Testis (tissue), 2 donors: ENCODE measurements at regions not wholly inside any gene's neighbourhood (a gene's known extent, or its start where the extent isn't known, plus 50 kb on each side); places are given as distances from the start of the nearest gene placed in this dataset.

Experiments
- DNase-seq: peaks from one replicate; pipeline ENCODE4 v3.0.0-alpha.2; 2019
- H3K27ac ChIP-seq, 2 donors: fragments of 200-600 bp; sonication (generic); one replicate each; pipeline ENCODE4 v1.5.1; 2019
- H3K27me3 ChIP-seq: fragments of 200-600 bp; sonication (generic); one replicate; pipeline ENCODE4 v1.5.1; 2019
- H3K36me3 ChIP-seq: fragments of 200-600 bp; sonication (generic); one replicate; pipeline ENCODE4 v1.5.1; 2017; ENCODE audit warnings: low read depth; ENCODE audit errors: missing control alignments
- H3K4me1 ChIP-seq: fragments of 200-600 bp; sonication (generic); one replicate; pipeline ENCODE4 v1.5.1; 2019
- H3K4me3 ChIP-seq, 2 donors: fragments of 200-600 bp; sonication (generic); one replicate each; pipeline ENCODE4 v1.5.1; 2017 to 2019
- H3K9me3 ChIP-seq: fragments of 200-600 bp; sonication (generic); one replicate; pipeline ENCODE4 v1.5.1; 2017
- CTCF ChIP-seq, 3 experiments: fragments of 450-650 bp in 2 of 3; fragments of 200-600 bp in 1 of 3; sonication (generic) in 1 of 3; IDR thresholded peaks; one replicate each; pipeline ENCODE4 v1.5.1; 2016 to 2019; ENCODE audit warnings: antibody characterized with exemption in 3 of 3, mild to moderate bottlenecking in 2 of 3, moderate library complexity in 1 of 3
- POLR2A ChIP-seq: fragments of 450-650 bp; IDR thresholded peaks from one replicate; pipeline ENCODE4 v1.6.1; 2017; ENCODE audit warnings: antibody characterized with exemption, mild to moderate bottlenecking, moderate library complexity
- WGBS, 2 donors: methylation state at CpG; one replicate each; pipeline ENCODE4 v1.1.5; 2018; 5-methylcytosine and 5-hydroxymethylcytosine counted together
- intact Hi-C: fragments of 100-400 bp; cut with DNase I; formaldehyde crosslinking; loops from one replicate; pipeline ENCODE4 v1.15.1; 2023; ENCODE audit warnings: low total_unique reads

- H3K27ac ChIP-seq: no peak overlapping the region
- no peaks in the 10 kb centered on the region for H3K4me1 ChIP-seq
- intact Hi-C loops: no loop called here
- H3K9me3 ChIP-seq: no peaks in the 10 kb centered on the region
- TF ChIP-seq CTCF (IDR thresholded peaks at IDR 0.05) (no peak), POLR2A (no peak)
- no peak for DNase-seq
- H3K36me3 ChIP-seq: no peaks in the 10 kb centered on the region
- no peaks in the 10 kb centered on the region for H3K27me3 ChIP-seq
- no peak overlapping the region for H3K4me3 ChIP-seq
These were observed 51.8 kb upstream of the TLE1 start for GRCh38 chr9:81741103-81741502.

GRCh38 chr9:81748091-81748490, 58.7 kb upstream of the TLE1 start:
- Histone ChIP-seq H3K4me3 (no peak overlapping the region), H3K4me1 (no peaks in the 10 kb centered on the region), H3K27me3 (no peaks in the 10 kb centered on the region), H3K27ac (no peak overlapping the region), H3K36me3 (no peaks in the 10 kb centered on the region), H3K9me3 (no peaks in the 10 kb centered on the region)
- intact Hi-C loops: no loop called here
- no peak for DNase-seq
- 76 to 82% methylated on average over 1 of the region's 1 CpG for WGBS, 2 donors
- TF ChIP-seq CTCF (IDR thresholded peaks at IDR 0.05) (no peak), POLR2A (no peak)

- H3K36me3 ChIP-seq: no peaks in the 10 kb centered on the region
- no peaks in the 10 kb centered on the region for H3K9me3 ChIP-seq
- H3K4me1 ChIP-seq: no peaks in the 10 kb centered on the region
- intact Hi-C loops: no loop called here
- no peak for DNase-seq
- H3K27me3 ChIP-seq: no peaks in the 10 kb centered on the region
- no peak for TF ChIP-seq POLR2A
- no peak for TF ChIP-seq CTCF (IDR thresholded peaks at IDR 0.05)
- H3K27ac ChIP-seq: no peak overlapping the region
- H3K4me3 ChIP-seq: no peak overlapping the region
- WGBS, 2 donors: 87 to 92% methylated on average over 4 of the region's 4 CpGs
These were observed 64.1 kb upstream of the TLE1 start for GRCh38 chr9:81753436-81753835.

GRCh38 chr9:81754245-81754644, 64.9 kb upstream of the TLE1 start:
- Histone ChIP-seq H3K4me1 (no peaks in the 10 kb centered on the region), H3K9me3 (no peaks in the 10 kb centered on the region), H3K27me3 (no peaks in the 10 kb centered on the region), H3K4me3 (no peak overlapping the region), H3K27ac (no peak overlapping the region), H3K36me3 (no peaks in the 10 kb centered on the region)
- no peak for DNase-seq
- TF ChIP-seq CTCF (IDR thresholded peaks at IDR 0.05) (no peak), POLR2A (no peak)
- intact Hi-C loops: no loop called here

GRCh38 chr9:81755721-81756120, 66.4 kb upstream of the TLE1 start:
- Histone ChIP-seq H3K36me3 (no peaks in the 10 kb centered on the region), H3K27ac (no peak overlapping the region), H3K4me1 (no peaks in the 10 kb centered on the region), H3K4me3 (no peak overlapping the region), H3K27me3 (no peaks in the 10 kb centered on the region), H3K9me3 (no peaks in the 10 kb centered on the region)
- TF ChIP-seq CTCF (IDR thresholded peaks at IDR 0.05): no peak
- no peak for TF ChIP-seq POLR2A
- DNase-seq: no peak
- intact Hi-C loops: no loop called here
- 93 to 95% methylated on average over 6 of the region's 6 CpGs for WGBS, 2 donors
